H9 (cell line): ENCODE measurements at regions not wholly inside any gene's neighbourhood (a gene's known extent, or its start where the extent isn't known, plus 50 kb on each side); places are given as distances from the start of the nearest gene placed in this dataset.

Experiments
- DNase-seq: peaks from one replicate; pipeline ENCODE4 v3.0.0-alpha.2; 2017
- H2AFZ ChIP-seq: one replicate; pipeline ENCODE4 v1.6.1; 2013; ENCODE audit warnings: mild to moderate bottlenecking, low read length, control low read depth, moderate library complexity
- H2AK5ac ChIP-seq: 2 replicates; pipeline ENCODE4 v1.6.1; 2013; ENCODE audit warnings: low read length, control low read depth, mixed read lengths; ENCODE audit not compliant: insufficient read length
- H2BK120ac ChIP-seq: one replicate; pipeline ENCODE4 v1.6.1; 2013; ENCODE audit warnings: low read depth, mild to moderate bottlenecking, low read length, control low read depth, inconsistent platforms; ENCODE audit not compliant: poor library complexity, severe bottlenecking
- H2BK12ac ChIP-seq: 2 replicates; pipeline ENCODE4 v1.6.1; 2013; ENCODE audit warnings: low read length, control low read depth, mixed read lengths, low read depth; ENCODE audit not compliant: insufficient read length
- H2BK15ac ChIP-seq: 2 replicates; pipeline ENCODE4 v1.6.1; 2013; ENCODE audit warnings: low read depth, low read length, control low read depth
- H2BK20ac ChIP-seq: one replicate; pipeline ENCODE4 v1.6.1; 2013; ENCODE audit warnings: low read depth, mild to moderate bottlenecking, low read length, control low read depth, inconsistent platforms; ENCODE audit not compliant: poor library complexity, severe bottlenecking
- H2BK5ac ChIP-seq: 2 replicates; pipeline ENCODE4 v1.6.1; 2013; ENCODE audit warnings: low read length, control low read depth, mixed read lengths; ENCODE audit not compliant: insufficient read length
- H3K14ac ChIP-seq: 2 replicates; pipeline ENCODE4 v1.6.1; 2013; ENCODE audit warnings: low read length, control low read depth; ENCODE audit not compliant: insufficient read depth
- H3K18ac ChIP-seq: 2 replicates; pipeline ENCODE4 v1.6.1; 2013; ENCODE audit warnings: low read depth, mild to moderate bottlenecking, mixed read lengths, low read length, control low read depth; ENCODE audit not compliant: insufficient read length
- H3K23ac ChIP-seq: 2 replicates; pipeline ENCODE4 v1.6.1; 2013; ENCODE audit warnings: low read length, control low read depth, mixed read lengths, low read depth; ENCODE audit not compliant: insufficient read length
- H3K23me2 ChIP-seq: 2 replicates; pipeline ENCODE4 v1.6.1; 2013; ENCODE audit warnings: low read depth, mild to moderate bottlenecking, mixed read lengths, low read length, control low read depth; ENCODE audit not compliant: insufficient read length, poor library complexity, severe bottlenecking
- H3K27ac ChIP-seq: 2 replicates; pipeline ENCODE4 v1.5.1; 2013; ENCODE audit warnings: low read length, control low read depth, mixed read lengths, low read depth; ENCODE audit not compliant: insufficient read length
- H3K27me3 ChIP-seq: 2 replicates; pipeline ENCODE4 v1.6.1; 2013; ENCODE audit warnings: low read length, control low read depth, inconsistent platforms; ENCODE audit not compliant: insufficient read depth
- H3K4ac ChIP-seq: 2 replicates; pipeline ENCODE4 v1.6.1; 2013; ENCODE audit warnings: low read depth, mild to moderate bottlenecking, control low read depth, inconsistent platforms, low read length, moderate library complexity
- H3K4me1 ChIP-seq: 2 replicates; pipeline ENCODE4 v1.6.1; 2013; ENCODE audit warnings: low read length, control low read depth, inconsistent platforms; ENCODE audit not compliant: insufficient read depth
- H3K4me2 ChIP-seq: 2 replicates; pipeline ENCODE4 v1.6.1; 2013; ENCODE audit warnings: low read length, control low read depth, mixed read lengths; ENCODE audit not compliant: insufficient read length, insufficient read depth
- H3K56ac ChIP-seq: 2 replicates; pipeline ENCODE4 v1.6.1; 2013; ENCODE audit warnings: low read depth, mild to moderate bottlenecking, mixed read lengths, low read length, control low read depth; ENCODE audit not compliant: insufficient read length
- H3K79me1 ChIP-seq: 2 replicates; pipeline ENCODE4 v1.6.1; 2013; ENCODE audit warnings: low read depth, mild to moderate bottlenecking, moderate library complexity, low read length, control low read depth, inconsistent platforms; ENCODE audit not compliant: insufficient read depth, poor library complexity, severe bottlenecking
- H3K79me2 ChIP-seq: 2 replicates; pipeline ENCODE4 v1.6.1; 2013; ENCODE audit warnings: low read length, control low read depth, inconsistent platforms; ENCODE audit not compliant: insufficient read depth
- H3K9ac ChIP-seq: 2 replicates; pipeline ENCODE4 v1.6.1; 2013; ENCODE audit warnings: low read length, control low read depth, mixed read lengths; ENCODE audit not compliant: insufficient read length; ENCODE audit errors: extremely low read depth
- H3K9me3 ChIP-seq: one replicate; pipeline ENCODE4 v1.6.1; 2013; ENCODE audit warnings: low read depth, low read length, inconsistent platforms; ENCODE audit not compliant: control insufficient read depth
- H3T11ph ChIP-seq: one replicate; pipeline ENCODE4 v1.6.1; 2013; ENCODE audit warnings: mild to moderate bottlenecking, low read length, control low read depth, inconsistent platforms
- H4K20me1 ChIP-seq: one replicate; pipeline ENCODE4 v1.6.1; 2013; ENCODE audit not compliant: control insufficient read depth, insufficient read length, insufficient read depth
- H4K5ac ChIP-seq: 2 replicates; pipeline ENCODE4 v1.6.1; 2013; ENCODE audit warnings: low read depth, mild to moderate bottlenecking, mixed read lengths, low read length, control low read depth; ENCODE audit not compliant: insufficient read length
- H4K8ac ChIP-seq: replicated peaks from 2 replicates; pipeline ENCODE4 v1.6.1; 2013; ENCODE audit warnings: low read length, control low read depth, mixed read lengths, low read depth; ENCODE audit not compliant: insufficient read length
- H4K91ac ChIP-seq: 2 replicates; pipeline ENCODE4 v1.6.1; 2013; ENCODE audit warnings: low read depth, mild to moderate bottlenecking, moderate library complexity, mixed read lengths, low read length, control low read depth; ENCODE audit not compliant: insufficient read length
- H3K27ac Mint-ChIP-seq, 3 experiments: 2 replicates in 2 of 3; 3 replicates in 1 of 3; pipeline ENCODE4 v1.8.0; 2020 to 2021; ENCODE audit warnings: mixed read lengths in 3 of 3, mild to moderate bottlenecking in 1 of 3, moderate library complexity in 1 of 3
- H3K27me3 Mint-ChIP-seq: 2 replicates; pipeline ENCODE4 v1.8.0; 2021; ENCODE audit warnings: low read depth, mild to moderate bottlenecking, moderate library complexity, mixed read lengths
- H3K36me3 Mint-ChIP-seq, 3 experiments: 2 replicates in 2 of 3; 3 replicates in 1 of 3; pipeline ENCODE4 v1.8.0; 2020 to 2021; ENCODE audit warnings: low read depth in 3 of 3, mixed read lengths in 3 of 3; ENCODE audit not compliant: insufficient read depth in 1 of 3
- H3K4me1 Mint-ChIP-seq, 2 experiments: 2 replicates each; pipeline ENCODE4 v1.8.0; 2020; ENCODE audit warnings: mixed read lengths in 2 of 2
- H3K4me3 Mint-ChIP-seq, 2 experiments: 2 replicates in 1 of 2; 3 replicates in 1 of 2; pipeline ENCODE4 v1.8.0; 2020 to 2021; ENCODE audit warnings: mild to moderate bottlenecking in 2 of 2, mixed read lengths in 2 of 2, moderate library complexity in 1 of 2
- H3K9me3 Mint-ChIP-seq, 2 experiments: 2 replicates in 1 of 2; 3 replicates in 1 of 2; pipeline ENCODE4 v1.8.0; 2020; ENCODE audit warnings: mild to moderate bottlenecking in 2 of 2, mixed read lengths in 2 of 2, moderate library complexity in 1 of 2
- WGBS: extraction: QIAGEN DNeasy Blood & Tissue Kit; methylation state at CpG from one replicate; pipeline ENCODE4 v1.1.7; 2013; ENCODE audit warnings: missing lambda C conversion rate, low lambda C conversion rate, mixed read lengths; ENCODE audit not compliant: insufficient read length; ENCODE audit errors: extremely low coverage; 5-methylcytosine and 5-hydroxymethylcytosine counted together
- TF ChIP-seq, protein P1 (sequence below): fragments of 200-600 bp; sonication (generic); conservative IDR thresholded peaks from 3 replicates; pipeline ENCODE4 v1.8.0; 2021; ENCODE audit warnings: antibody characterized with exemption, mild to moderate bottlenecking

- no peak overlapping the region for H4K5ac ChIP-seq
- no peak overlapping the region for H3K27ac ChIP-seq
- Mint-ChIP-seq H3K36me3 (no peaks in the 10 kb centered on the region; a peak in 1 of 7 replicates), H3K27me3 (no peaks in the 10 kb centered on the region; the same call in 1 of the 2 replicates), H3K27ac (no peak overlapping the region), H3K4me1 (peaks cover 4 to 6% of the 10 kb centered on the region in 2 experiments; a peak in 3 of 4 replicates), H3K9me3 (peaks cover 2 to 3% of the 10 kb centered on the region in 2 experiments; a peak in 3 of 5 replicates), H3K4me3 (no peak overlapping the region)
- no peak overlapping the region for H2AFZ ChIP-seq
- H2AK5ac ChIP-seq = no peak overlapping the region
- DNase-seq = no peak
- no peak overlapping the region for H3K23ac ChIP-seq
- H3K79me1 ChIP-seq = no peaks in the 10 kb centered on the region
- H2BK12ac ChIP-seq = no peak overlapping the region
- H4K8ac ChIP-seq = no peak overlapping the region
- no peaks in the 10 kb centered on the region for H3K79me2 ChIP-seq
- H3K4ac ChIP-seq = no peak overlapping the region
- H3K27me3 ChIP-seq = no peaks in the 10 kb centered on the region
- TF ChIP-seq, protein P1, sequence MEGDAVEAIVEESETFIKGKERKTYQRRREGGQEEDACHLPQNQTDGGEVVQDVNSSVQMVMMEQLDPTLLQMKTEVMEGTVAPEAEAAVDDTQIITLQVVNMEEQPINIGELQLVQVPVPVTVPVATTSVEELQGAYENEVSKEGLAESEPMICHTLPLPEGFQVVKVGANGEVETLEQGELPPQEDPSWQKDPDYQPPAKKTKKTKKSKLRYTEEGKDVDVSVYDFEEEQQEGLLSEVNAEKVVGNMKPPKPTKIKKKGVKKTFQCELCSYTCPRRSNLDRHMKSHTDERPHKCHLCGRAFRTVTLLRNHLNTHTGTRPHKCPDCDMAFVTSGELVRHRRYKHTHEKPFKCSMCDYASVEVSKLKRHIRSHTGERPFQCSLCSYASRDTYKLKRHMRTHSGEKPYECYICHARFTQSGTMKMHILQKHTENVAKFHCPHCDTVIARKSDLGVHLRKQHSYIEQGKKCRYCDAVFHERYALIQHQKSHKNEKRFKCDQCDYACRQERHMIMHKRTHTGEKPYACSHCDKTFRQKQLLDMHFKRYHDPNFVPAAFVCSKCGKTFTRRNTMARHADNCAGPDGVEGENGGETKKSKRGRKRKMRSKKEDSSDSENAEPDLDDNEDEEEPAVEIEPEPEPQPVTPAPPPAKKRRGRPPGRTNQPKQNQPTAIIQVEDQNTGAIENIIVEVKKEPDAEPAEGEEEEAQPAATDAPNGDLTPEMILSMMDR = no peak
- no peak overlapping the region for H2BK20ac ChIP-seq
- H4K91ac ChIP-seq = no peak overlapping the region
- no peak overlapping the region for H2BK5ac ChIP-seq
- no CpG with 5 or more reads among the region's 11 CpGs for WGBS
- H3K9ac ChIP-seq = no peak overlapping the region
- no peak overlapping the region for H3K4me2 ChIP-seq
- H3K14ac ChIP-seq = no peak overlapping the region
- no peaks in the 10 kb centered on the region for H3K4me1 ChIP-seq
- no peak overlapping the region for H2BK15ac ChIP-seq
- H2BK120ac ChIP-seq = no peak overlapping the region
- H3K56ac ChIP-seq = no peak overlapping the region
- H3K9me3 ChIP-seq = no peaks in the 10 kb centered on the region
- H4K20me1 ChIP-seq = no peaks in the 10 kb centered on the region
- no peaks in the 10 kb centered on the region for H3K23me2 ChIP-seq
- no peak overlapping the region for H3T11ph ChIP-seq
- H3K18ac ChIP-seq = no peak overlapping the region
Measured at GRCh38 chr16:87171723-87172122, 145.5 kb downstream of the C16orf95 start.
